ENCODE measurements at regions not wholly inside any gene's neighbourhood (a gene's known extent, or its start where the extent isn't known, plus 50 kb on each side); places are given as distances from the start of the nearest gene placed in this dataset.

GRCh38 chr20:39424962-39425678, 463.0 kb downstream of the DHX35 start:
- ChIA-PET POLR2A (no interaction called here), CTCF (interaction anchor here (0.6 kb wide), 1 partner anchor 29 kb away, joined by 3 read pairs; no protein-coding TSS in a partner anchor)
- no peaks in the 10 kb centered on the region for H3K36me3 Mint-ChIP-seq
- H3K9me3 Mint-ChIP-seq = no peaks in the 10 kb centered on the region
- no peaks in the 10 kb centered on the region for H3K27me3 Mint-ChIP-seq (ENCODE audit: low read depth)
- TF ChIP-seq ZNF281 (CRISPR knock-in tag; IDR thresholded peaks at IDR 0.05) = no peak
- TF ChIP-seq IRF2 (CRISPR knock-in tag; IDR thresholded peaks at IDR 0.05; ENCODE audit: borderline replicate concordance, low read depth) = no peak
- TF ChIP-seq RELA (CRISPR knock-in tag; IDR thresholded peaks at IDR 0.05; ENCODE audit: borderline replicate concordance) = no peak
- no peak for TF ChIP-seq NFYB (CRISPR knock-in tag; conservative IDR thresholded peaks at IDR 0.05; ENCODE audit: low read depth)
- TF ChIP-seq TCF7 (CRISPR knock-in tag; IDR thresholded peaks at IDR 0.05; ENCODE audit: low read depth) = no peak
- TF ChIP-seq PRDM15 (CRISPR knock-in tag; IDR thresholded peaks at IDR 0.05) = no peak
- no peak for TF ChIP-seq ESRRA (CRISPR knock-in tag; IDR thresholded peaks at IDR 0.05; ENCODE audit: borderline replicate concordance)
- no peak for TF ChIP-seq NR1H2 (CRISPR knock-in tag; IDR thresholded peaks at IDR 0.05)
- no peak for TF ChIP-seq PRRX2 (CRISPR knock-in tag; IDR thresholded peaks at IDR 0.05)
- TF ChIP-seq OVOL2 (CRISPR knock-in tag; IDR thresholded peaks at IDR 0.05; ENCODE audit: borderline replicate concordance) = no peak
- TF ChIP-seq FOXJ3 (CRISPR knock-in tag; IDR thresholded peaks at IDR 0.05; ENCODE audit: borderline replicate concordance) = no peak
- TF ChIP-seq AFF4 (CRISPR knock-in tag; IDR thresholded peaks at IDR 0.05; ENCODE audit: borderline replicate concordance) = no peak
- no peak for TF ChIP-seq CREB1 (CRISPR knock-in tag; IDR thresholded peaks at IDR 0.05)
- TF ChIP-seq ERG (CRISPR knock-in tag; IDR thresholded peaks at IDR 0.05) = no peak
- TF ChIP-seq HMGXB4 (CRISPR knock-in tag; IDR thresholded peaks at IDR 0.05) = no peak
- TF ChIP-seq SMAD4 (CRISPR knock-in tag; IDR thresholded peaks at IDR 0.05) = no peak
- no peak for TF ChIP-seq JAZF1 (CRISPR knock-in tag; IDR thresholded peaks at IDR 0.05)
- TF ChIP-seq SOX15 (CRISPR knock-in tag; IDR thresholded peaks at IDR 0.05) = no peak
- no peak for TF ChIP-seq NFATC4 (CRISPR knock-in tag; IDR thresholded peaks at IDR 0.05)
- no peak for TF ChIP-seq ZNF232 (CRISPR knock-in tag; IDR thresholded peaks at IDR 0.05)
- ATAC-seq (no peak), DNase-seq (ENCODE audit: low spot score) (no peak)
- no peak overlapping the region for H3K27ac Mint-ChIP-seq
- no peak overlapping the region for H3K4me3 Mint-ChIP-seq
- H3K4me1 Mint-ChIP-seq = peaks cover 13% of the 10 kb centered on the region

All from WTC11 (cell line).